Activated CD4-positive, alpha-beta T cell treated with anti-CD3 and anti-CD28 coated beads for 36 hours (primary cell): ENCODE measurements at regions not wholly inside any gene's neighbourhood (a gene's known extent, or its start where the extent isn't known, plus 50 kb on each side); places are given as distances from the start of the nearest gene placed in this dataset.

Experiments used
- ATAC-seq: fragments of 200-7000 bp; cut with Tn5 transposase; one replicate; pipeline ENCODE4 v1.10.0; 2021; ENCODE audit warnings: mild to moderate bottlenecking, moderate library complexity
- CTCF ChIA-PET: fragments of 350-600 bp; sonication (Branson Sonifier 250); formaldehyde crosslinking; loops from one replicate; lab custom pipeline; 2021; ENCODE audit warnings: antibody characterized with exemption; lab: Charles Lee
- POLR2A ChIA-PET: fragments of 350-600 bp; sonication (Branson Sonifier 250); formaldehyde crosslinking; loops from one replicate; lab custom pipeline; 2021; ENCODE audit warnings: antibody characterized with exemption, inconsistent platforms; lab: Charles Lee
- DNase-seq: peaks from one replicate; pipeline ENCODE4 v3.0.0-alpha.2; 2020
- H3K27ac Mint-ChIP-seq: one replicate; pipeline ENCODE4 v1.8.0; 2021; ENCODE audit warnings: mixed read lengths
- H3K27me3 Mint-ChIP-seq: one replicate; pipeline ENCODE4 v1.8.0; 2021; ENCODE audit warnings: mixed read lengths
- H3K36me3 Mint-ChIP-seq: one replicate; pipeline ENCODE4 v1.8.0; 2021; ENCODE audit warnings: low read depth, mixed read lengths
- H3K4me1 Mint-ChIP-seq: one replicate; pipeline ENCODE4 v1.8.0; 2021; ENCODE audit warnings: mixed read lengths
- H3K4me3 Mint-ChIP-seq: one replicate; pipeline ENCODE4 v1.8.0; 2021; ENCODE audit warnings: mild to moderate bottlenecking, moderate library complexity, mixed read lengths
- H3K9me3 Mint-ChIP-seq: one replicate; pipeline ENCODE4 v1.8.0; 2021; ENCODE audit warnings: low read depth, mixed read lengths
- intact Hi-C, 2 experiments: fragments of 100-400 bp; cut with DNase I in 1 of 2; cut with micrococcal nuclease in 1 of 2; formaldehyde crosslinking; loops; one replicate each; pipeline versions ENCODE4 v1.14.2 to v1.15.1; 2022 to 2024; cut with DNase I, micrococcal nuclease

DNA sequence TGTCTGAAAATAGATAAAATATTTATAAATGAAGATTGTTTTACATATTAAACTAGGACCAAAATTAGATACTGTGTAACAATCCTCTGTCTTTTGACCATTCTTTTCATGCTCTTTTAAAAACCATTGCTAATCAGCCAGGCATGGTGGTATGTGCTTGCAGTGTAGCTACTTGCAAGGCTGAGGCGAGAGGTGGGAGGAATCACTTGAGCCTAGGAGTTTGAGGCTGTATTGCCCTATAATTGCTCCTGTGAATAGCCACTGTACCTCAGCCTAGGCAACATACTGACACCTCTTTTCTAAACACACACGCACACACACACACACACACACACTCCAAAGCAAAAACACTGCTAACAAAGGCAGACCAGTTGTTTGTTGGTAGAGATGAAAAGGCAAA, 259.2 kb downstream of the JRKL start:
- H3K36me3 Mint-ChIP-seq = no peaks in the 10 kb centered on the region
- no peak overlapping the region for H3K4me3 Mint-ChIP-seq
- ATAC-seq (no peak), DNase-seq (no peak)
- no peaks in the 10 kb centered on the region for H3K4me1 Mint-ChIP-seq
- H3K27ac Mint-ChIP-seq = no peak overlapping the region
- ChIA-PET POLR2A (no interaction called here), CTCF (interaction anchor here (0.6 kb wide), 1 partner anchor 40 kb away, joined by 3 read pairs; no protein-coding TSS in a partner anchor)
- intact Hi-C loops = no loop called here
- no peaks in the 10 kb centered on the region for H3K27me3 Mint-ChIP-seq
- H3K9me3 Mint-ChIP-seq = no peaks in the 10 kb centered on the region

GRCh38 chr11:96652516-96652915, 262.7 kb downstream of the JRKL start:
- no peaks in the 10 kb centered on the region for H3K36me3 Mint-ChIP-seq
- no peak for DNase-seq
- H3K27ac Mint-ChIP-seq = no peak overlapping the region

GRCh38 chr11:96655474-96655873, 265.7 kb downstream of the JRKL start:
- intact Hi-C loops = no loop called here
- ChIA-PET CTCF (interaction anchor here (3.3 kb wide), 1 partner anchor 192 kb away, joined by 12 read pairs; no protein-coding TSS in a partner anchor), POLR2A (no interaction called here)

More at GRCh38 chr11:96652516-96652915, 262.7 kb downstream of the JRKL start:
- ChIA-PET CTCF (interaction anchor here (3.3 kb wide), 1 partner anchor 189 kb away, joined by 12 read pairs; no protein-coding TSS in a partner anchor), POLR2A (no interaction called here)
- Mint-ChIP-seq H3K9me3 (peaks cover 2% of the 10 kb centered on the region), H3K4me1 (no peaks in the 10 kb centered on the region), H3K27me3 (no peaks in the 10 kb centered on the region), H3K4me3 (no peak overlapping the region)
- intact Hi-C loops = no loop called here
- no peak for ATAC-seq

GRCh38 chr11:96658436-96658835, 268.6 kb downstream of the JRKL start:
- CTCF ChIA-PET = interaction anchor here (1.4 kb wide), 1 partner anchor 11 kb away, joined by 3 read pairs; no protein-coding TSS in a partner anchor
- no peaks in the 10 kb centered on the region for H3K27me3 Mint-ChIP-seq
- no peak for DNase-seq
- H3K36me3 Mint-ChIP-seq = no peaks in the 10 kb centered on the region
- no peak overlapping the region for H3K27ac Mint-ChIP-seq
- no peak overlapping the region for H3K4me3 Mint-ChIP-seq
- no peak for ATAC-seq
- POLR2A ChIA-PET = no interaction called here
- H3K9me3 Mint-ChIP-seq = peaks cover 3% of the 10 kb centered on the region
- intact Hi-C loops = no loop called here
- H3K4me1 Mint-ChIP-seq = no peaks in the 10 kb centered on the region

More at GRCh38 chr11:96655474-96655873, 265.7 kb downstream of the JRKL start:
- ATAC-seq (no peak), DNase-seq (no peak)
- Mint-ChIP-seq H3K4me1 (no peaks in the 10 kb centered on the region), H3K4me3 (no peak overlapping the region), H3K36me3 (no peaks in the 10 kb centered on the region), H3K27me3 (no peaks in the 10 kb centered on the region), H3K27ac (no peak overlapping the region), H3K9me3 (peaks cover 3% of the 10 kb centered on the region)

- no peak overlapping the region for H3K27ac Mint-ChIP-seq
- H3K4me3 Mint-ChIP-seq = no peak overlapping the region
- no peaks in the 10 kb centered on the region for H3K4me1 Mint-ChIP-seq
- DNase-seq = no peak
- POLR2A ChIA-PET = no interaction called here
- CTCF ChIA-PET = no interaction called here
- no peak for ATAC-seq
- no peaks in the 10 kb centered on the region for H3K27me3 Mint-ChIP-seq
- no peaks in the 10 kb centered on the region for H3K9me3 Mint-ChIP-seq
- H3K36me3 Mint-ChIP-seq = no peaks in the 10 kb centered on the region
- intact Hi-C loops = no loop called here
Observed at GRCh38 chr11:96664110-96664509, 274.3 kb downstream of the JRKL start.

DNA sequence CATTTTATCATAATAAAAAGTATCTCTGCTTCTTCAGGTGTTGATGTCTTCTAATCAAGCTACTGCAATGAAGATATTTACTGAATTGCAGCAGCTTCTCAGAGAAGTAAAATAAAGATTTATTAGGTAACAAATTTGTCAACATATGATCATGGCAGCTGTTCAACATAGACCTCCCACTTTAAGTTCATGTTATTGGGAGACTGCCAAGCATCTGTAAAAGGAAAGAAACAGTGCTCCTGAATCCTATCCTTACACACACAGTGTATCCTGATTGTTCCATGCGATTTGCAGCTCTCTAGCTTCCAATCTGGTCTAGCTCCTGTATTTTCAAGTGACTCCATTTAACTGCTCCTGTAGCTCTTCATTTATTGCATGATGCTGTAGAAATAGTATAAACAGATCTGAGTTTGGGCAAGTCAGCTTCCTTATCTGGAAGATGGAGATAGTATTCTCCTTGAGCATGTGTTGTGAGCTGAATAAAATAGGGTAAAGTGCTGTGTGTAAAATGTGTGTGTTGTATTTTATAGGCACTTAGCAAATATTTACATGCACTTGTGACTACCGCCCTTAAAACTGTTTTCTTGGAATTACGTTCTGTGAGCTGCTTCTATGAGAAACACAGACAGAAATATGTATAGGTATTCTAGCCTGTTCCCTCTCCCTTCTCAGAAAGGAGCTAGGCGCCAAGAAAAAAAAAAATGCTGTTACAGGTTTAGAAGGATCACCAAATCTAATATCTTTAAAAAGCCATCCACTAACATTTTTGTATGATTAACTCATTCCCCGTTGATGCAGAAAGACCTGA, 290.6 kb downstream of the JRKL start:
- ChIA-PET POLR2A (no interaction called here), CTCF (no interaction called here)
- ATAC-seq (no peak), DNase-seq (no peak)
- H3K4me3 Mint-ChIP-seq = no peak overlapping the region
- no peaks in the 10 kb centered on the region for H3K36me3 Mint-ChIP-seq
- no peaks in the 10 kb centered on the region for H3K9me3 Mint-ChIP-seq
- no peaks in the 10 kb centered on the region for H3K4me1 Mint-ChIP-seq
- H3K27ac Mint-ChIP-seq = no peak overlapping the region
- H3K27me3 Mint-ChIP-seq = no peaks in the 10 kb centered on the region
- intact Hi-C loops = no loop called here

GRCh38 chr11:96681019-96681716, 291.4 kb downstream of the JRKL start:
- Mint-ChIP-seq H3K9me3 (no peaks in the 10 kb centered on the region), H3K4me1 (no peaks in the 10 kb centered on the region), H3K4me3 (no peak overlapping the region), H3K36me3 (no peaks in the 10 kb centered on the region), H3K27me3 (no peaks in the 10 kb centered on the region), H3K27ac (no peak overlapping the region)
- ChIA-PET POLR2A (no interaction called here), CTCF (no interaction called here)
- ATAC-seq (no peak), DNase-seq (no peak)
- intact Hi-C loops = no loop called here

DNA sequence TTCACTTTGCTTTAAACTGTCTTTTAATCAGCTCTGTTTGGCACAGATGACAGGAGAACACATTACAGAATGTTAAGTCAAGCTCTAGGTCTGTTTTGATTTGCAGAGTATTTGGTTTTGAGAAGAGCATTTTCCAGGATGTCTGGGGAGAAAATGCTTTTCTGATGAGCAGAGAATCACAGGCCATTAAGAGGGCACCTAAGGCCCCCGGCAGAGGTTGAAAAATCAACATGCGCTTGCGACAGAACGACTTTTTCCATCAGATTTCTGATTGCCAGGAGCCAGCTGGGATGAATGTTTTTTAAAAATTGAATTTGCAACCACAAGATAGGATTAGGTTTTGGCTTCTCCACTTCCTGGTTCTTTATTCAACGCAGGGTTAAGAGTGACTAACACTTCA, 304.5 kb downstream of the JRKL start:
- Mint-ChIP-seq H3K27ac (no peak overlapping the region), H3K36me3 (no peaks in the 10 kb centered on the region), H3K4me3 (no peak overlapping the region), H3K27me3 (no peaks in the 10 kb centered on the region), H3K9me3 (no peaks in the 10 kb centered on the region), H3K4me1 (no peaks in the 10 kb centered on the region)
- ATAC-seq (no peak), DNase-seq (no peak)
- ChIA-PET CTCF (interaction anchor here (0.6 kb wide), 1 partner anchor 9 kb away, joined by 3 read pairs; no protein-coding TSS in a partner anchor), POLR2A (no interaction called here)
- intact Hi-C loops = no loop called here

DNA sequence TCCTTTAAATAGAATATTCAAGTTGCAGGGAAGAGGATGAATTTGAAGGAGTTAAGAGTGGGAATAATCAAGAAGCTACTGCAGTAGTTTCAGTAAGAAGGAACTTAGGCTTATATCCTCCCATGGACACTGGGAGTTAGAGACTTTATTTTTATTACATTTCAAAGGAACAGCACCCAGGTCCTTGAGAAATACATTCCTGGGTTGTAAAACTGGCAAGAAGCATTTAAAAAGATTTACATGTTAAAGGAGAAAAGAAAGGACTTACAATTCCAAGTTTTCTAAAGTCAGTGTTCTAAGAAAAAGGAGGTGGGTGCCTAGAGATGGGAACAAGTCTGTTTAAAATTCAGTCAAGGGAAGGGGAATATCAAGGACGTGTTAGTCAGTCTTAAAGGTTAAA, 306.9 kb downstream of the JRKL start:
- Mint-ChIP-seq H3K9me3 (no peaks in the 10 kb centered on the region), H3K27ac (no peak overlapping the region), H3K4me3 (no peak overlapping the region), H3K4me1 (no peaks in the 10 kb centered on the region), H3K36me3 (no peaks in the 10 kb centered on the region), H3K27me3 (no peaks in the 10 kb centered on the region)
- CTCF ChIA-PET = interaction anchor here (1.1 kb wide), 1 partner anchor 233 kb away, joined by 4 read pairs; no protein-coding TSS in a partner anchor
- DNase-seq (no peak), ATAC-seq (no peak)
- POLR2A ChIA-PET = no interaction called here
- intact Hi-C loops = no loop called here

- Mint-ChIP-seq H3K9me3 (no peaks in the 10 kb centered on the region), H3K36me3 (no peaks in the 10 kb centered on the region), H3K4me1 (no peaks in the 10 kb centered on the region), H3K27ac (no peak overlapping the region), H3K27me3 (no peaks in the 10 kb centered on the region), H3K4me3 (no peak overlapping the region)
- CTCF ChIA-PET = no interaction called here
- intact Hi-C loops = no loop called here
- DNase-seq (no peak), ATAC-seq (no peak)
- POLR2A ChIA-PET = no interaction called here
Observed at GRCh38 chr11:96697466-96697865, 307.7 kb downstream of the JRKL start.

GRCh38 chr11:96704847-96705246, 315.0 kb downstream of the JRKL start:
- ATAC-seq (no peak), DNase-seq (no peak)
- Mint-ChIP-seq H3K9me3 (no peaks in the 10 kb centered on the region), H3K4me3 (no peak overlapping the region), H3K4me1 (no peaks in the 10 kb centered on the region), H3K27me3 (no peaks in the 10 kb centered on the region), H3K36me3 (no peaks in the 10 kb centered on the region), H3K27ac (no peak overlapping the region)
- ChIA-PET CTCF (no interaction called here), POLR2A (no interaction called here)
- intact Hi-C loops = no loop called here

DNA sequence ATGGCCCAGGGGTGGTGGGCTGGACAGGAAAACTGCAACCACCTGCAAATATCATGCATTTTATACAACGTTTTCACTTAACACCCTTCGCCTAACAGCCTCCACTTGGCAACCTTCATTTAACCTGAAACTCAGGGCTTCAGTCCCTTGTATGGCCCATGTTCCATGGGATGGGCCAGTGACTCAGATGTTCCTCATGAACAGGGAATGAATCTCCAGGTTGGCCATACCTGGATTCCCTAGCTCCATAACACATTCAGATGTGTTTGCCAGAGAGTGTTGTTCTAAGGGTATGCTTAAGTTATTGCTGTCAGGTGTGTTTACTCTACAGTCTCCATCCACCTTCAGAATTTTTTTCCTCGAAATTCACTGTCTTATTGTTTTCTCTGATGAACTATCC, 316.9 kb downstream of the JRKL start:
- ChIA-PET CTCF (no interaction called here), POLR2A (no interaction called here)
- no peak overlapping the region for H3K4me3 Mint-ChIP-seq
- ATAC-seq = no peak
- H3K27me3 Mint-ChIP-seq = no peaks in the 10 kb centered on the region
- H3K9me3 Mint-ChIP-seq = no peaks in the 10 kb centered on the region
- no peak overlapping the region for H3K27ac Mint-ChIP-seq
- intact Hi-C loops = no loop called here
- H3K4me1 Mint-ChIP-seq = no peaks in the 10 kb centered on the region
- DNase-seq = no peak
- H3K36me3 Mint-ChIP-seq = no peaks in the 10 kb centered on the region
